HUES48 (cell line): ENCODE measurements at regions not wholly inside any gene's neighbourhood (a gene's known extent, or its start where the extent isn't known, plus 50 kb on each side); places are given as distances from the start of the nearest gene placed in this dataset.
"Not testable (repeated sequence)": the region's sequence is repeated elsewhere in the genome, so short reads cannot be mapped to it uniquely, and the experiment has no call there.

ENCODE experiments used
- H3K27ac ChIP-seq: one replicate; pipeline ENCODE4 v1.7.0; 2013; ENCODE audit warnings: low read depth, low read length, inconsistent platforms
- H3K27me3 ChIP-seq: 2 replicates; pipeline ENCODE4 v1.6.1; 2013; ENCODE audit warnings: mild to moderate bottlenecking, low read length; ENCODE audit not compliant: control insufficient read depth, insufficient read depth
- H3K36me3 ChIP-seq: 2 replicates; pipeline ENCODE4 v1.6.1; 2013; ENCODE audit warnings: low read length; ENCODE audit not compliant: control insufficient read depth, insufficient read depth
- H3K4me1 ChIP-seq: 2 replicates; pipeline ENCODE4 v1.6.1; 2013; ENCODE audit warnings: mild to moderate bottlenecking, low read length; ENCODE audit not compliant: control insufficient read depth, insufficient read depth
- H3K4me3 ChIP-seq: 2 replicates; pipeline ENCODE4 v1.5.1; 2013; ENCODE audit warnings: mild to moderate bottlenecking, low read depth, low read length
- H3K9ac ChIP-seq: 2 replicates; pipeline ENCODE4 v1.6.1; 2013; ENCODE audit warnings: mild to moderate bottlenecking, low read depth, low read length, moderate library complexity
- H3K9me3 ChIP-seq: 2 replicates; pipeline ENCODE4 v1.6.1; 2013; ENCODE audit warnings: low read length; ENCODE audit not compliant: control insufficient read depth, insufficient read depth

DNA sequence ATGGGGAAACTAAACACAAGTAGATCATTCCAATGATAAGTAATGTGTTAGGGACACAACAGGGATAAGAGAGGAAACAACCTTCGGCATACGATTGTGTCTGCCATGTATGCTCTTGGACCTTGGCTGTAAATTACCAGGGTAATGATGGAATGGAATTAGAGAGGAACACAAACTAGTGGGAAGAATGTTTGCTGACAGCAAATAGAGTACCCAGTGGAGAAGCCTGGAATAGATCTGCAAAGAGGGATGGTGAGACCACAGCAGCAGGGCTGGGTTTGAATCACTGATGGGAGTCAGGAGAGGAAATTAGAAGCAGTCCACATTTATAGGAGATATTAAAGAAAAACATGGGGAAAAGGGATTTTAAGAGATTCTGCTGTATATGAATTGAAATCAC lies 172.8 kb downstream of the LRIG3 start:
- Histone ChIP-seq H3K4me1 (peaks cover 23% of the 10 kb centered on the region), H3K9ac (no peak overlapping the region), H3K4me3 (no peak overlapping the region), H3K9me3 (no peaks in the 10 kb centered on the region), H3K27me3 (no peaks in the 10 kb centered on the region), H3K27ac (no peak overlapping the region), H3K36me3 (no peaks in the 10 kb centered on the region)

DNA sequence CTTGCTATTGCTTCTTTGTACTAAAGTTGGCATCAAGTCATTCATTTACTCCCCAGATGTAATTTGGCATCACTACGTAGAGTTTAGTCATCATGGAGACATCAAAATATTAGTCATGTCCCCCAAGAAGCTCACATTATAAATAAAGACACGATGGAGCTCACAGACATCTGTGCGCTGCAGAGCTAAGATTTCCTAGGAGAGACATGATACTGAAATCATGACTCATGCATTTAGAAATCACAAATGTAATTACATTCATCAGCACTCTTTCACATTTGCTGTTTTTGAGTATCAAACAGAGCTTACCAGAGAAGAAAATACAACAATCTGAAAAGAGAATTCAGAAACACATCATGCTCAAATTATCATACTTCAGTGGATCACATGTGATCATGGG lies 169.8 kb downstream of the LRIG3 start:
- Histone ChIP-seq H3K36me3 (no peaks in the 10 kb centered on the region), H3K4me1 (peaks cover 14% of the 10 kb centered on the region), H3K9me3 (no peaks in the 10 kb centered on the region), H3K9ac (no peak overlapping the region), H3K4me3 (no peak overlapping the region), H3K27me3 (no peaks in the 10 kb centered on the region), H3K27ac (no peak overlapping the region)

DNA sequence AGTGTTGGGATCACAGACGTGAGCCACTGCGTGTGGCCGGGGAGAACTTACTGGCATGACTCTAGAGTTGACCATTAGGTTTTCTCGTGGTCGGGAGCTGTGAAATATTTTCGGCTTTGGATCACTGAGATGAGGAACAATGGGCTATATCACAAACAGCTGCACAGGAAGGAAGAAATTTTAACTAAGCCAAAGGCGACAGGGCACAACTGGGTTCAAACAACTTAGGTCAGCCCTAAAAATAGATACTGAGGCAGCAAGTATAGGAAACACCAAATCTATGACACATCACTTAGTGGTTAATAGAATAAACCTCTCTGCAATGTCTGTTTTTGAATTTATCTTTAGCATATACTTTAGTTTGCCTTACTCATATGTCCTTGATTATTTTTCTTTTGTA lies 162.9 kb downstream of the LRIG3 start:
- Histone ChIP-seq H3K4me1 (no peaks in the 10 kb centered on the region), H3K9ac (no peak overlapping the region), H3K9me3 (no peaks in the 10 kb centered on the region), H3K36me3 (no peaks in the 10 kb centered on the region), H3K27ac (no peak overlapping the region), H3K27me3 (no peaks in the 10 kb centered on the region), H3K4me3 (no peak overlapping the region)

DNA sequence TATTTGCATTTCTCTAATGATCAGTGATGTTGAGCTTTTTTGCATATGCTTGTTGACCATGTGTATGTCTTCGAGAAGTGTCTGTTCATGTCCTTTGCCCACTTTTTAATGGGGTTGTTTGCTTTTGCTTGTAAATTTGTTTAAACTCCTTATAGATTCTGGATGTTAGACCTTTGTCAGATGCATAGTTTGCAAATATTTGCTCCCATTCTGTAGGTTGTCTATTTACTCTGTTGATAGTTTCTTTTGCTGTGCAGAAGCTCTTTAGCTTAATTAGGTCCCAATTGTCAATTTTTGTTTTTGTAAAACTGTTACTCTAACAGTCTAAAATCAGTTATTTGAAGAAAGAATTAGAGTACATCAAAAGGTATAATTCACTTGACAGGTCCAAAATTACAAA lies 160.6 kb downstream of the LRIG3 start:
- H3K9ac ChIP-seq, H3K9me3 ChIP-seq, H3K4me1 ChIP-seq, H3K4me3 ChIP-seq, H3K36me3 ChIP-seq, H3K27ac ChIP-seq, H3K27me3 ChIP-seq: not testable (repeated sequence)

DNA sequence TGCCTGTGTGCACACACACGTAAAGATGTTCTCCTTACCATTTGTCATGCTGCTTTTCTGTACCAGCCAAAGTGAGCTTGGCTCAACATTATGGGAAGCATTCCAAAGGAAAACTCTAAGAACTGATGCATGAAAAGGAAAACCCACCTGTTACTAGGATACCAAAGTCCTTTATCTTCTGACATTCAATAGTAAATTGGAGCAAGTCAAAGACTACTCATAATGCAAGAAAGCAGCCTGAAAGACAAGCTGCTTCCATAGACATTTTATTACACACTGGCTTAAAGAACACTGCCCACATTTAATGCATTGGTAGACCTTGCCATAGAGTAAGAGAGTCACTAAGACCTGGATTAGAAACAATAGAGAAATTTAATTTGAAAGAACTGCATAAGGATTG lies 159.0 kb downstream of the LRIG3 start:
- H3K27me3 ChIP-seq, result no peaks in the 10 kb centered on the region
- no peak overlapping the region for H3K9ac ChIP-seq
- H3K4me1 ChIP-seq, result no peaks in the 10 kb centered on the region
- no peaks in the 10 kb centered on the region for H3K36me3 ChIP-seq
- H3K9me3 ChIP-seq, result no peaks in the 10 kb centered on the region
- H3K4me3 ChIP-seq, result no peak overlapping the region
- no peak overlapping the region for H3K27ac ChIP-seq

GRCh38 chr12:58764100-58764953 lies 156.0 kb downstream of the LRIG3 start:
- H3K36me3 ChIP-seq, result no peaks in the 10 kb centered on the region
- H3K9ac ChIP-seq, result no peak overlapping the region
- no peaks in the 10 kb centered on the region for H3K4me1 ChIP-seq
- no peaks in the 10 kb centered on the region for H3K9me3 ChIP-seq
- no peak overlapping the region for H3K27ac ChIP-seq
- H3K4me3 ChIP-seq, result no peak overlapping the region
- H3K27me3 ChIP-seq, result no peaks in the 10 kb centered on the region

- Histone ChIP-seq H3K27me3 (no peaks in the 10 kb centered on the region), H3K9ac (no peak overlapping the region), H3K36me3 (no peaks in the 10 kb centered on the region), H3K9me3 (no peaks in the 10 kb centered on the region), H3K4me3 (no peak overlapping the region), H3K27ac (no peak overlapping the region), H3K4me1 (no peaks in the 10 kb centered on the region)
These were observed 155.2 kb downstream of the LRIG3 start for GRCh38 chr12:58765076-58765475.

- no peaks in the 10 kb centered on the region for H3K9me3 ChIP-seq
- no peaks in the 10 kb centered on the region for H3K36me3 ChIP-seq
- H3K27ac ChIP-seq, result no peak overlapping the region
- H3K27me3 ChIP-seq, result no peaks in the 10 kb centered on the region
- H3K4me1 ChIP-seq, result no peaks in the 10 kb centered on the region
- H3K4me3 ChIP-seq, result no peak overlapping the region
- H3K9ac ChIP-seq, result no peak overlapping the region
These were observed 154.4 kb downstream of the LRIG3 start for GRCh38 chr12:58765653-58766512.

DNA sequence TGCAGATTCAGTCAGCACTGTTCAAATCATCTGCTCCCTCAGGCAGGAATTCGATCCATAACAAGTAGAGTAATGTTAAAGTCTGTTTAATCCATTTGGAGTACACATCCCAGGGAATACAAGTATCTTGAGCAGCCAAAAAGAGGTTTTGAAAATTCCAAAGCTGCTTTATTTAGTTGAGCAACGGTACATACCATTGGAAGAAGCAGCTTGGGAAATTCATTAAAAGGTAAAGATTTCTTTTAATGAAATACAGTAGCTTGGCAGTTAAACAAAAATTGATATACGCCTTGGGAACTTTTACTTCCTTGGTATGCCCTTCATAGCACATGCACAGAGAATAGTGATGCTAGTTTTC lies 153.8 kb downstream of the LRIG3 start:
- Histone ChIP-seq H3K9ac (no peak overlapping the region), H3K27me3 (no peaks in the 10 kb centered on the region), H3K4me3 (no peak overlapping the region), H3K4me1 (no peaks in the 10 kb centered on the region), H3K27ac (no peak overlapping the region), H3K36me3 (no peaks in the 10 kb centered on the region), H3K9me3 (no peaks in the 10 kb centered on the region)

DNA sequence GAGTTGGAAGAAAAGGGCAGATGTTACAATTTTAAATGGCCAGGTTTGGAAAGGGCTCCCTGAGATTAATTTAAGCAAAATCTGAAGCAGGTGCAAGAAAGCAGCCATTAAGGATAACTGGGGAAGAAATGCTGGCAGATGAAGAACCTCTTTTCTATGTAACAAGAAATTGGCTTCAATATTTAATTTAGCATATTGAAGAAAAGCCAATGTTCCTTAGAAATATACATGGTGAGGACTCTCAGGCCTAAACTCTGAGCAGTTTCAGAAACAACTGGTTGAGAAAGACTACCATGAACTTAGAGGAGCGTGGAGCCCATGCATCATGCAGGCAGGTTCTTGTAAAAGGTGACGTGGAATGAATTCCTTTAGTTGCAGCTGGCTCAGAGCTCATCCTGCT lies 152.8 kb downstream of the LRIG3 start:
- no peaks in the 10 kb centered on the region for H3K9me3 ChIP-seq
- no peak overlapping the region for H3K4me3 ChIP-seq
- no peaks in the 10 kb centered on the region for H3K36me3 ChIP-seq
- H3K27me3 ChIP-seq, result no peaks in the 10 kb centered on the region
- no peak overlapping the region for H3K9ac ChIP-seq
- H3K27ac ChIP-seq, result no peak overlapping the region
- H3K4me1 ChIP-seq, result no peaks in the 10 kb centered on the region

- H3K9me3 ChIP-seq, result no peaks in the 10 kb centered on the region
These were observed 146.3 kb downstream of the LRIG3 start for GRCh38 chr12:58773986-58774385.

More at GRCh38 chr12:58773986-58774385, 146.3 kb downstream of the LRIG3 start:
- Histone ChIP-seq H3K27me3 (no peaks in the 10 kb centered on the region), H3K4me1 (0 out of 2 replicates have a peak, but pooled peaks cover 5% of the 10 kb centered on the region), H3K36me3 (no peaks in the 10 kb centered on the region), H3K4me3 (no peak overlapping the region), H3K9ac (no peak overlapping the region), H3K27ac (no peak overlapping the region)
